GM12875 (cell line): ENCODE measurements at regions not wholly inside any gene's neighbourhood (a gene's known extent, or its start where the extent isn't known, plus 50 kb on each side); places are given as distances from the start of the nearest gene placed in this dataset.

ENCODE experiments used
- H3K4me3 ChIP-seq: one replicate; pipeline ENCODE4 v1.5.1; 2011; ENCODE audit warnings: low read depth, low read length, control low read depth
- CTCF ChIP-seq: IDR thresholded peaks from 2 replicates; pipeline ENCODE4 v1.5.1; 2011; ENCODE audit warnings: low read depth, mild to moderate bottlenecking, control low read depth, inconsistent platforms, low read length, moderate library complexity, borderline replicate concordance; ENCODE audit not compliant: insufficient read depth

DNA sequence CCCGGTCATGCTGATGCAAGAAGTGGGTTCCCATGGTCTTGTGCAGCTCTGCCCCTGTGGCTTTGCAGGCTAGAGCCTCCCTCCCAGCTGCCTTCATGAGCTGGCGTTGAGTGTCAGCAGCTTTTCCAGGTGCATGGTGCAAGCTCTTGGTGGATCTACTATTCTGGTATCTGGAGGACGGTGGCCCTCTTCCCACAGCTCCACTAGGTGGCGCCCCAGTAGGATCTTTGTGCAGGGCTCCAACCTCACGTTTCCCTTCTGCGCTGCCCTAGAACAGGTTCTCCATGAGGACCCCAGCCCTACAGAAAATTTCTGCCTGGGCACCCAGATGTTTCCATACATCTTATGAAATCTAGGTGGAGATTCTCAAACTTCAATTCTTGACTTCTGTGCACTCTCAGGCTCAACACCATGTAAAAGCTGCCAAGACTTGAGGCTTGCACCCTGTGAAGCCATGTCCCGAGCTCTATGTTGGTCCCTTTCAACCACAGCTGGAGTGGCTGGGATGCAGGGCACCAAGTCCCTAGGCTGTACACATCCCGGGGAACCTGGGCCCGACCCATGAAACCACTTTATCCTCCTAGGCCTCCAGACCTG, 238.4 kb upstream of the MDFIC2 start:
- no peak overlapping the region for H3K4me3 ChIP-seq
- TF ChIP-seq CTCF, result peak; percentile 76

- no peak overlapping the region for H3K4me3 ChIP-seq
- TF ChIP-seq CTCF, result no peak
These were observed 234.2 kb upstream of the MDFIC2 start for GRCh38 chr3:70546679-70547078.

GRCh38 chr3:70543493-70543892, 231.1 kb upstream of the MDFIC2 start:
- no peak for TF ChIP-seq CTCF
- H3K4me3 ChIP-seq, result no peak overlapping the region

DNA sequence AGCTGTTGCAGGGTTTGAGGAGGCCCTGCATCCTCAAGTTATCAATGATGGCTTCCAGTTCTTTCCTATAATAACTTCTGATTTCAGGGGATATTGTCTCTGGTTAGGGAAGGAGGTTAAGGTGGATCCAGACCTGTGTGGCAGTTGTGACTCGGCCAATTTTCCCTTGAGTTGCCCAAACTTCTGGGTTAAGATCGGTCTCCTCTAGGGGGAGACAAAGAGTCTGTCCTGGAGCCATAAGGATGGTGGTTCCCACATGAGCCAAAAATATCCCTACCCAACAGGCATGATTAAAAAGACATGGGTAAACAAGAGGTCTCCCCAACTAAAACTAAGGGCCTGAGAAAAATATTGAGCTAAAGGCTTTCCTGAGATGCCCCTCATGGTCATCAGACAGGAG, 227.5 kb upstream of the MDFIC2 start:
- no peak overlapping the region for H3K4me3 ChIP-seq
- peak; percentile 31; the same call in 1 of the 2 replicates for TF ChIP-seq CTCF

DNA sequence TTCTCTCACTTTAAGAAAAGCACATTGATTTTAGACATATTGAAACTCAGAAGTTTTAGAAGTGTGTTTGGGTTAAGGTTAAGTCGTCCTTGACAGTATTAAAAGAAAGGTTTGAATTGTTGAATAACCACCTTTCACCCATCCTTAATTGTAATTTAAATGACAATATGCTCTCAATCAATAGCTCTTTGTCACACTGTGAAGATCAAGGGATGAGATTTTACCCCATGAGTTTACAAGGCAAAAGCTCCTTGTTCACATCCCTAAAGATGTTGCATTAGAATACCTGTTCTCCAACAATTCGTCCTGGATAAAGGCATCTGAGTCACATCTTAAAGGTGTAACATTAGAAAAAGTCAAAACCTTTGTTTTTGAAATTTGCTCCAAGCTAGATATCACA, 220.4 kb upstream of the MDFIC2 start:
- no peak for TF ChIP-seq CTCF
- H3K4me3 ChIP-seq, result no peak overlapping the region

- no peak for TF ChIP-seq CTCF
- no peak overlapping the region for H3K4me3 ChIP-seq
These were observed 219.5 kb upstream of the MDFIC2 start for GRCh38 chr3:70531838-70532489.

GRCh38 chr3:70531063-70531657, 218.7 kb upstream of the MDFIC2 start:
- TF ChIP-seq CTCF, result no peak
- no peak overlapping the region for H3K4me3 ChIP-seq
